HG02798 (cell line): ENCODE measurements at regions not wholly inside any gene's neighbourhood (a gene's known extent, or its start where the extent isn't known, plus 50 kb on each side); places are given as distances from the start of the nearest gene placed in this dataset.

ENCODE experiments used
- ATAC-seq: cut with Tn5 transposase; IDR thresholded peaks from one replicate; pipeline ENCODE4 v1.9.1; 2021; ENCODE audit warnings: mild to moderate bottlenecking; ENCODE audit not compliant: unreplicated experiment, poor library complexity

GRCh38 chr17:12568358-12569251 is 97.1 kb upstream of the MYOCD start:
- no peak for ATAC-seq

- ATAC-seq = no peak
Observed at GRCh38 chr17:12571606-12572005, 94.1 kb upstream of the MYOCD start.

GRCh38 chr17:12574525-12574924 is 91.2 kb upstream of the MYOCD start:
- no peak for ATAC-seq

- no peak for ATAC-seq
Observed at GRCh38 chr17:12575641-12576040, 90.0 kb upstream of the MYOCD start.

GRCh38 chr17:12579288-12579687 is 86.4 kb upstream of the MYOCD start:
- no peak for ATAC-seq

GRCh38 chr17:12580640-12581039 is 85.0 kb upstream of the MYOCD start:
- ATAC-seq = no peak

- ATAC-seq = no peak
Observed at GRCh38 chr17:12584727-12585126, 81.0 kb upstream of the MYOCD start.

GRCh38 chr17:12588531-12588930 is 77.2 kb upstream of the MYOCD start:
- no peak for ATAC-seq

- no peak for ATAC-seq
Observed at GRCh38 chr17:12590417-12590816, 75.3 kb upstream of the MYOCD start.

GRCh38 chr17:12591021-12591735 is 74.5 kb upstream of the MYOCD start:
- ATAC-seq = no peak

GRCh38 chr17:12592941-12593340 is 72.7 kb upstream of the MYOCD start:
- ATAC-seq = no peak

- ATAC-seq = no peak
Observed at GRCh38 chr17:12596961-12597360, 68.7 kb upstream of the MYOCD start.

GRCh38 chr17:12597895-12598294 is 67.8 kb upstream of the MYOCD start:
- ATAC-seq = no peak

- ATAC-seq = no peak
Observed at GRCh38 chr17:12599186-12599920, 66.3 kb upstream of the MYOCD start.

- ATAC-seq = no peak
Observed at GRCh38 chr17:12600349-12600748, 65.3 kb upstream of the MYOCD start.

- no peak for ATAC-seq
Observed at GRCh38 chr17:12603566-12603965, 62.1 kb upstream of the MYOCD start.

GRCh38 chr17:12605222-12605621 is 60.5 kb upstream of the MYOCD start:
- ATAC-seq = no peak

- ATAC-seq = no peak
Observed at GRCh38 chr17:12613566-12613965, 52.1 kb upstream of the MYOCD start.
